Upper lobe of left lung (tissue), 6 donors: ENCODE measurements at regions not wholly inside any gene's neighbourhood (a gene's known extent, or its start where the extent isn't known, plus 50 kb on each side); places are given as distances from the start of the nearest gene placed in this dataset.

Experiments used
- ATAC-seq, 2 donors: fragments of 200-7000 bp; cut with Tn5 transposase; one replicate each; pipeline ENCODE4 v1.9.1; 2022; ENCODE audit warnings: mild to moderate bottlenecking in 2 of 2, moderate library complexity in 2 of 2; ENCODE audit not compliant: low FRiP score in 2 of 2
- DNase-seq, 2 donors: peaks; one replicate each; pipeline ENCODE4 v3.0.0-alpha.2; 2019 to 2020
- H3K27ac ChIP-seq, 4 donors: fragments of 200-600 bp; sonication (generic); one replicate each; pipeline ENCODE4 v1.5.1; 2016 to 2019
- H3K27me3 ChIP-seq, 4 donors: fragments of 200-600 bp; sonication (generic); one replicate each; pipeline ENCODE4 v1.5.1; 2017 to 2019
- H3K36me3 ChIP-seq, 4 donors: fragments of 200-600 bp; sonication (generic); one replicate each; pipeline ENCODE4 v1.5.1; 2016 to 2019
- H3K4me1 ChIP-seq, 4 donors: fragments of 200-600 bp; sonication (generic); one replicate each; pipeline ENCODE4 v1.5.1; 2018 to 2019
- H3K4me3 ChIP-seq, 4 donors: fragments of 200-600 bp; sonication (generic); one replicate each; pipeline ENCODE4 v1.5.1; 2017 to 2019; ENCODE audit warnings: mild to moderate bottlenecking in 2 of 4, moderate library complexity in 1 of 4
- H3K9me3 ChIP-seq, 4 donors: fragments of 200-600 bp; sonication (generic); one replicate each; pipeline ENCODE4 v1.5.1; 2018 to 2019
- EP300 ChIP-seq, 4 donors: sonication (generic); formaldehyde crosslinking; IDR thresholded peaks; one replicate each; pipeline ENCODE4 v1.5.1; 2017; ENCODE audit warnings: antibody characterized with exemption in 4 of 4, control low read depth in 2 of 4
- POLR2A ChIP-seq, 4 donors: fragments of 450-650 bp; IDR thresholded peaks; one replicate each; pipeline ENCODE4 v1.5.1; 2016 to 2017; ENCODE audit warnings: antibody characterized with exemption in 4 of 4, mild to moderate bottlenecking in 2 of 4
- POLR2AphosphoS5 ChIP-seq, 2 donors: sonication (generic); formaldehyde crosslinking; IDR thresholded peaks; one replicate each; pipeline ENCODE4 v1.5.1; 2017; ENCODE audit warnings: antibody characterized with exemption in 2 of 2
- WGBS, 2 donors: methylation state at CpG; one replicate each; pipeline ENCODE4 v1.1.5; 2017 to 2018; 5-methylcytosine and 5-hydroxymethylcytosine counted together
- TF ChIP-seq, protein P1 (sequence below), 6 experiments: fragments of 450-650 bp in 4 of 6; fragments of 200-600 bp in 2 of 6; sonication (generic) in 2 of 6; IDR thresholded peaks; one replicate each; pipeline ENCODE4 v1.5.1; 2016 to 2019; ENCODE audit warnings: antibody characterized with exemption in 6 of 6
- donor health status: DM: no; HTN: no; CAD: no; lungs with moderate emphysema.
- donor health status: DM: no; HTN: yes; CAD: no; lungs with severe emphysema.

DNA sequence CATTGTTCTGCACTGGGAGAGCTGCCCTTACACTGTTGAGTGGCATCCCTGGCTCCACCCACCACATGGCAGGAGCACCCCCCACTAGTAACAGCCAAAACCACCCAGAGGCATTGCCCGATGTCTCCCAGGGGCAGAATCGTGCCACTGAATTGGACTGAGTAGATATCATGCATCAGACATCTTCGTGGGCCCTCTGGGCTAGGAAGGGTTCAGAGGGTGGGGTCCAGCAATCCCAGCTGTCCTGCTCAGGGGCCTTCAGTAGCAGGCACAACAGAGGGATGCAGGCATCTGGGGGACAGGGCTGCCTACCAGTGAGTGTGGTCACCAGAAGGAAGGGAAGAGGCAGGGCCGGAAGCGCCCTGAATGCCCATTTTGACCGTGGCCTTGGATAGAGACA, 119.7 kb upstream of the PPP2R2D start:
- DNase-seq: no peak
- TF ChIP-seq EP300 (IDR thresholded peaks at IDR 0.05) (no peak), POLR2A (IDR thresholded peaks at IDR 0.05) (no peak), POLR2AphosphoS5 (IDR thresholded peaks at IDR 0.05) (no peak)
- TF ChIP-seq, protein P1, sequence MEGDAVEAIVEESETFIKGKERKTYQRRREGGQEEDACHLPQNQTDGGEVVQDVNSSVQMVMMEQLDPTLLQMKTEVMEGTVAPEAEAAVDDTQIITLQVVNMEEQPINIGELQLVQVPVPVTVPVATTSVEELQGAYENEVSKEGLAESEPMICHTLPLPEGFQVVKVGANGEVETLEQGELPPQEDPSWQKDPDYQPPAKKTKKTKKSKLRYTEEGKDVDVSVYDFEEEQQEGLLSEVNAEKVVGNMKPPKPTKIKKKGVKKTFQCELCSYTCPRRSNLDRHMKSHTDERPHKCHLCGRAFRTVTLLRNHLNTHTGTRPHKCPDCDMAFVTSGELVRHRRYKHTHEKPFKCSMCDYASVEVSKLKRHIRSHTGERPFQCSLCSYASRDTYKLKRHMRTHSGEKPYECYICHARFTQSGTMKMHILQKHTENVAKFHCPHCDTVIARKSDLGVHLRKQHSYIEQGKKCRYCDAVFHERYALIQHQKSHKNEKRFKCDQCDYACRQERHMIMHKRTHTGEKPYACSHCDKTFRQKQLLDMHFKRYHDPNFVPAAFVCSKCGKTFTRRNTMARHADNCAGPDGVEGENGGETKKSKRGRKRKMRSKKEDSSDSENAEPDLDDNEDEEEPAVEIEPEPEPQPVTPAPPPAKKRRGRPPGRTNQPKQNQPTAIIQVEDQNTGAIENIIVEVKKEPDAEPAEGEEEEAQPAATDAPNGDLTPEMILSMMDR (IDR thresholded peaks at IDR 0.05): no peak
- WGBS, 2 donors: 94 to 96% methylated on average over 6 of the region's 6 CpGs

DNA sequence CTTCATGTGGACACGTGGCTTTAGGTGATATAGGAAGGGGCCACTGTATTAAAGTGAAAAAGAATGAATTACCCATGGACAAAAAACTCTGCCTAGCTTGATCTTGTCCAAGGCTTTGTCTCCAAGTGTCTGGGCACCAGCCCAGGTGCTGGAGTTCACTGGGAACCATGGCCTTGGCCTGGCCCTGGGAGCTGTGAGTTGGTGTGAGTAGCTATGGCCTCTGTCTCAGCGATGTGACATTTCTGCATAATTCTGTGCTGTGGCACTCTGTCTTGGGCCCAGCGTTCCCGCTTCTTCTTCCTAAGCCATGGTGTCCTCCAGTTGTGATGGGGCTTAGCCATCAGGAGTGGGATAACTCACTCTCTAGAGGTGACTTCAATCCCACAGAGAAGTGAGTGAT, 119.0 kb upstream of the PPP2R2D start:
- Histone ChIP-seq H3K36me3 (no peaks in the 10 kb centered on the region), H3K27me3 (no peaks in the 10 kb centered on the region), H3K27ac (no peak overlapping the region), H3K9me3 (peaks cover 15 to 24% (median 20%) of the 10 kb centered on the region in 4 donors), H3K4me1 (no peaks in the 10 kb centered on the region), H3K4me3 (no peak overlapping the region)
- WGBS, 2 donors: 90 to 95% methylated on average over 4 of the region's 4 CpGs
- TF ChIP-seq POLR2A (IDR thresholded peaks at IDR 0.05) (no peak), EP300 (IDR thresholded peaks at IDR 0.05) (no peak), POLR2AphosphoS5 (IDR thresholded peaks at IDR 0.05) (no peak)
- TF ChIP-seq, protein P1 (IDR thresholded peaks at IDR 0.05): no peak
- ATAC-seq: no peak
- no peak for DNase-seq

More for the DNA sequence above, 119.7 kb upstream of the PPP2R2D start:
- Histone ChIP-seq H3K4me3 (no peak overlapping the region), H3K36me3 (no peaks in the 10 kb centered on the region), H3K9me3 (peaks cover 15 to 28% (median 26%) of the 10 kb centered on the region in 4 donors), H3K27me3 (no peaks in the 10 kb centered on the region), H3K4me1 (no peaks in the 10 kb centered on the region), H3K27ac (no peak overlapping the region)
- no peak for ATAC-seq

DNA sequence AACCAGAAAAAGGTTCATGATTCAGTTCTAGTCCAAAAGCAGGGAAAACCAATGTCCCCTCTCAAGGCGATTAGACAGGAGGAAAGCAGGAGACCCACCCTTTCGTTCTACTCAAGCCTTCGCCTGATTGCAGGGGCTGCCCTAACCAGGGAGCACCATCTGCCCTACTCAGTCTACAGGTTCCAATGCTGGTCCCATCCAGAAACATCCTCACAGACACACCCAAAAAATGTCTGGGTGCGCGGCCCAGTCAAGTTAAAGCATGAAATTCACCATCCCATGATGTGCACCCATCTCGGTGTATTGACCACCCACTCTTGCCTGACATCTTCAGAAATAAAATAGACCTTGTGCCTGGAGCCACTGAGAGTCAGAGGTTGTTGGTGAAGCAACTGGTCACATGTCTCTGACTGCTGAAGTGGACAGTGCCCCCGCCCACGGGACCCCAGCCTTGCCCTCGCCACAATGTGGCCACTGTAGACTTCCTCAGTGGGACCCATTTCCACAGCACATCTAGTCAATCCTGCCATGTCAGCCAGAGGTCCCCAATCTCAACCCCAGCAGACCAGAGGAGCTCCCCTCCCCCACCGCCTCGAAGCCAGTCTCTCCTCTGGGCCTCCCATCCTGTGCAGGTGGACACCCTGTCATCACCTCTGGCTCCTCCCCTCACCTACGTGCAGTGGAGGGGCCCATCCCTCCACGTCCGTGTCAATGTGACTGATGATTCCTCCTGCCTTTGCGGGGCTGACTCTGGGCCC, 116.3 kb upstream of the PPP2R2D start:
- WGBS, 2 donors: 87 to 94% methylated on average over 15 of the region's 15 CpGs

DNA sequence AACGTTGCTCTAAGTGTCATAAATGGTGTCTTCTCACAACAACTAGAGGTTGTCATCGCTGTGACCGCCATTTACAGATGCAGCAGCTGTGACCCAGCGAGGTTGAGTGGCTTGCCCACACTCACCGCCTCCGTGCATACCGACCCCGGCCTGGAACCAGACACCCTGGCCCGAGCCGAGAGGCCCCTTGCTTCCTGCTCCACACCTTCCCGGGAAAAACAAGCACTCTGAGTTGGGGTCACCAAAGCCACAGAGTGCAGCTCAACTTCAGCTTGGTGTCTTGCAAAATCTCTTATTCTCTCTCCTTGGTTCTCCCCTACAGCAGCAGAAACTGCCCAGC, 115.7 kb upstream of the PPP2R2D start:
- no peak for ATAC-seq
- Histone ChIP-seq H3K4me1 (no peaks in the 10 kb centered on the region), H3K4me3 (no peak overlapping the region), H3K27me3 (no peaks in the 10 kb centered on the region), H3K36me3 (no peaks in the 10 kb centered on the region), H3K9me3 (no peaks in the 10 kb centered on the region), H3K27ac (no peak overlapping the region)
- 79 to 88% methylated on average over 11 of the region's 11 CpGs for WGBS, 2 donors
- DNase-seq: no peak
- TF ChIP-seq EP300 (IDR thresholded peaks at IDR 0.05): no peak
- no peak for TF ChIP-seq POLR2AphosphoS5 (IDR thresholded peaks at IDR 0.05)
- no peak for TF ChIP-seq POLR2A (IDR thresholded peaks at IDR 0.05)
- TF ChIP-seq, protein P1 (IDR thresholded peaks at IDR 0.05): no peak

More for the DNA sequence above, 116.3 kb upstream of the PPP2R2D start:
- Histone ChIP-seq H3K4me3 (no peak overlapping the region), H3K27me3 (no peaks in the 10 kb centered on the region), H3K36me3 (no peaks in the 10 kb centered on the region), H3K9me3 (no peaks in the 10 kb centered on the region), H3K27ac (no peak overlapping the region), H3K4me1 (no peaks in the 10 kb centered on the region)
- TF ChIP-seq EP300 (IDR thresholded peaks at IDR 0.05): no peak
- TF ChIP-seq, protein P1 (IDR thresholded peaks at IDR 0.05): no peak
- no peak for TF ChIP-seq POLR2A (IDR thresholded peaks at IDR 0.05)
- no peak for TF ChIP-seq POLR2AphosphoS5 (IDR thresholded peaks at IDR 0.05)
- ATAC-seq: peak in 1 of 2 donors; percentile 5
- DNase-seq: no peak
